Endothelial cell of umbilical vein (primary cell): ENCODE measurements at regions not wholly inside any gene's neighbourhood (a gene's known extent, or its start where the extent isn't known, plus 50 kb on each side); places are given as distances from the start of the nearest gene placed in this dataset.

Source experiments
- CTCF ChIP-seq, 2 donors: IDR thresholded peaks; 1 replicate in 1 of 2; 2 replicates in 1 of 2; pipeline ENCODE4 v1.5.1; 2011; ENCODE audit warnings: low read length in 2 of 2, mild to moderate bottlenecking in 2 of 2, moderate library complexity in 2 of 2, control low read depth in 1 of 2, inconsistent platforms in 1 of 2, low read depth in 1 of 2; ENCODE audit not compliant: insufficient read depth in 1 of 2; ENCODE audit errors: extremely low read depth in 1 of 2
- EZH2 ChIP-seq: IDR thresholded peaks from 2 replicates; pipeline ENCODE4 v1.6.1; 2012; ENCODE audit warnings: borderline replicate concordance, low read depth, mild to moderate bottlenecking, moderate library complexity, low read length, inconsistent platforms; ENCODE audit not compliant: severe bottlenecking
- FOS ChIP-seq: IDR thresholded peaks from 2 replicates; pipeline ENCODE4 v1.6.1; 2011; ENCODE audit warnings: mild to moderate bottlenecking, low read length, moderate library complexity, borderline replicate concordance; ENCODE audit not compliant: insufficient read depth
- JUN ChIP-seq: IDR thresholded peaks from 2 replicates; pipeline ENCODE4 v1.6.1; 2011; ENCODE audit warnings: borderline replicate concordance, low read depth; ENCODE audit not compliant: insufficient read length, insufficient read depth
- MAX ChIP-seq: IDR thresholded peaks from 2 replicates; pipeline ENCODE4 v1.6.1; 2011; ENCODE audit not compliant: insufficient read depth, insufficient read length
- POLR2A ChIP-seq: IDR thresholded peaks from 2 replicates; pipeline ENCODE4 v1.6.1; 2012; ENCODE audit warnings: low read depth, mild to moderate bottlenecking, control low read depth, low read length
- POLR2AphosphoS5 ChIP-seq: IDR thresholded peaks from 2 replicates; pipeline ENCODE4 v1.6.1; 2012; ENCODE audit warnings: low read depth, mild to moderate bottlenecking, control low read depth, low read length, moderate library complexity; ENCODE audit not compliant: insufficient read depth

- no peak for TF ChIP-seq CTCF (IDR thresholded peaks at IDR 0.05; ENCODE audit: extremely low read depth in 1 of 2, insufficient read depth in 1 of 2, low read depth in 1 of 2, low read length in 2 of 2)
- TF ChIP-seq POLR2AphosphoS5, result no peak
- TF ChIP-seq MAX, result no peak
- no peak for TF ChIP-seq EZH2
- no peak for TF ChIP-seq JUN
- no peak for TF ChIP-seq POLR2A
- no peak for TF ChIP-seq FOS
Observed at GRCh38 chr17:77512062-77512946, 371.5 kb downstream of the SEC14L1 start.
